Endothelial cell of umbilical vein (primary cell): ENCODE measurements at regions not wholly inside any gene's neighbourhood (a gene's known extent, or its start where the extent isn't known, plus 50 kb on each side); places are given as distances from the start of the nearest gene placed in this dataset.
"Not testable (repeated sequence)": the region's sequence is repeated elsewhere in the genome, so short reads cannot be mapped to it uniquely, and the experiment has no call there.

ENCODE experiments used
- BruUV-seq: library from RNA; stranded (reverse); fragments of 400-500 nt; replicated peaks from 2 replicates; lab custom pipeline; 2021; lab: Mats Ljungman, UMichigan
- CTCF ChIA-PET: fragments of 300-600, 350-600 bp; sonication (Branson Sonifier 250); formaldehyde crosslinking; loops from one replicate; lab custom pipeline; 2021; ENCODE audit warnings: antibody characterized with exemption, inconsistent platforms; lab: Charles Lee
- POLR2A ChIA-PET: fragments of 300-600, 350-600 bp; sonication (Branson Sonifier 250); formaldehyde crosslinking; loops from one replicate; lab custom pipeline; 2021; ENCODE audit warnings: antibody characterized with exemption, inconsistent platforms; lab: Charles Lee
- DNase-seq: peaks from one replicate; pipeline ENCODE4 v3.0.0-alpha.2; 2011; ENCODE audit warnings: low read depth, low spot score
- FAIRE-seq: peaks from 2 replicates; lab custom pipeline; 2011; peaks lifted over from hg19 to GRCh38; lab: Jason Lieb, UNC
- H2AFZ ChIP-seq: 2 replicates; pipeline ENCODE4 v1.6.0; 2012; ENCODE audit warnings: low read depth, low read length, control low read depth, inconsistent platforms
- H3K27ac ChIP-seq: 2 replicates; pipeline ENCODE4 v1.5.1; 2011; ENCODE audit warnings: low read depth, mild to moderate bottlenecking, control low read depth, low read length, moderate library complexity; ENCODE audit not compliant: insufficient read depth
- H3K27me3 ChIP-seq, 2 experiments: 2 replicates each; pipeline versions ENCODE4 v1.6.0 to v1.6.1; 2011; ENCODE audit warnings: low read length in 2 of 2, mixed read lengths in 1 of 2; ENCODE audit not compliant: control insufficient read depth in 2 of 2, insufficient read depth in 2 of 2
- H3K36me3 ChIP-seq, 2 experiments: 2 replicates in 1 of 2; 3 replicates in 1 of 2; pipeline ENCODE4 v1.5.1; 2011; ENCODE audit warnings: low read length in 2 of 2, mild to moderate bottlenecking in 1 of 2, moderate library complexity in 1 of 2; ENCODE audit not compliant: control insufficient read depth in 2 of 2, insufficient read depth in 2 of 2; ENCODE audit errors: extremely low read depth in 1 of 2
- H3K4me1 ChIP-seq: 3 replicates; pipeline ENCODE4 v1.5.1; 2011; ENCODE audit warnings: mild to moderate bottlenecking, low read length; ENCODE audit not compliant: control insufficient read depth, insufficient read depth; ENCODE audit errors: extremely low read depth
- H3K4me2 ChIP-seq: 2 replicates; pipeline ENCODE4 v1.6.1; 2011; ENCODE audit warnings: low read length, control low read depth, mixed read lengths; ENCODE audit not compliant: insufficient read depth
- H3K4me3 ChIP-seq, 3 experiments: fragments of 200-600 bp in 1 of 3; sonication (generic), shearing (Covaris generic) in 1 of 3; replicated peaks in 1 of 3; 2 replicates each; pipeline ENCODE4 v1.5.1; 2011 to 2016; ENCODE audit warnings: control low read depth in 3 of 3, low read length in 3 of 3, mild to moderate bottlenecking in 2 of 3, inconsistent platforms in 1 of 3, low read depth in 1 of 3, moderate library complexity in 1 of 3; ENCODE audit not compliant: insufficient read depth in 1 of 3
- H3K79me2 ChIP-seq: 2 replicates; pipeline ENCODE4 v1.6.0; 2012; ENCODE audit warnings: low read length, inconsistent platforms; ENCODE audit not compliant: control insufficient read depth, insufficient read depth
- H3K9ac ChIP-seq: replicated peaks from 2 replicates; pipeline ENCODE3; 2011; ENCODE audit warnings: low read length, control low read depth; ENCODE audit not compliant: insufficient read depth; ENCODE audit errors: extremely low read depth
- H3K9me1 ChIP-seq: replicated peaks from 3 replicates; pipeline ENCODE4 v1.6.0; 2011; ENCODE audit warnings: mild to moderate bottlenecking, low read length; ENCODE audit not compliant: control insufficient read depth, insufficient read depth; ENCODE audit errors: extremely low read depth
- H3K9me3 ChIP-seq: replicated peaks from 2 replicates; pipeline ENCODE4 v1.5.1; 2012; ENCODE audit warnings: low read length, inconsistent platforms; ENCODE audit not compliant: control insufficient read depth, insufficient read depth
- H4K20me1 ChIP-seq: replicated peaks from 2 replicates; pipeline ENCODE3; 2011; ENCODE audit warnings: mild to moderate bottlenecking, low read length; ENCODE audit not compliant: control insufficient read depth, insufficient read depth; ENCODE audit errors: extremely low read depth
- EZH2 ChIP-seq: IDR thresholded peaks from 2 replicates; pipeline ENCODE4 v1.6.1; 2012; ENCODE audit warnings: borderline replicate concordance, low read depth, mild to moderate bottlenecking, moderate library complexity, low read length, inconsistent platforms; ENCODE audit not compliant: severe bottlenecking
- FOS ChIP-seq: IDR thresholded peaks from 2 replicates; pipeline ENCODE4 v1.6.1; 2011; ENCODE audit warnings: mild to moderate bottlenecking, low read length, moderate library complexity, borderline replicate concordance; ENCODE audit not compliant: insufficient read depth
- GATA2 ChIP-seq: IDR thresholded peaks from 2 replicates; pipeline ENCODE4 v1.7.0; 2011; ENCODE audit warnings: low read depth, mild to moderate bottlenecking, moderate library complexity, mixed read lengths, low read length; ENCODE audit not compliant: insufficient read length, insufficient read depth
- JUN ChIP-seq: IDR thresholded peaks from 2 replicates; pipeline ENCODE4 v1.6.1; 2011; ENCODE audit warnings: borderline replicate concordance, low read depth; ENCODE audit not compliant: insufficient read length, insufficient read depth
- MYC ChIP-seq: IDR thresholded peaks from one replicate; pipeline ENCODE4 v1.6.1; 2011; ENCODE audit warnings: mild to moderate bottlenecking, low read depth, low read length
- POLR2A ChIP-seq: IDR thresholded peaks from 2 replicates; pipeline ENCODE4 v1.6.1; 2012; ENCODE audit warnings: low read depth, mild to moderate bottlenecking, control low read depth, low read length
- POLR2AphosphoS5 ChIP-seq: IDR thresholded peaks from 2 replicates; pipeline ENCODE4 v1.6.1; 2012; ENCODE audit warnings: low read depth, mild to moderate bottlenecking, control low read depth, low read length, moderate library complexity; ENCODE audit not compliant: insufficient read depth
- dilution Hi-C: fragments of 300-500 bp; cut with MboI; formaldehyde crosslinking; loops from one replicate; pipeline ENCODE4 v1.15.0; 2019; ENCODE audit warnings: low sequenced_read_pairs; ENCODE audit not compliant: extremely low pct_ligation_motif_present
- intact Hi-C: fragments of 100-400 bp; cut with micrococcal nuclease; formaldehyde crosslinking; loops from one replicate; pipeline ENCODE4 v1.10.0; 2022
- TF ChIP-seq, protein P1 (sequence below), 2 donors: IDR thresholded peaks; 1 replicate in 1 of 2; 2 replicates in 1 of 2; pipeline ENCODE4 v1.5.1; 2011; ENCODE audit warnings: low read length in 2 of 2, mild to moderate bottlenecking in 2 of 2, moderate library complexity in 2 of 2, control low read depth in 1 of 2, inconsistent platforms in 1 of 2, low read depth in 1 of 2; ENCODE audit not compliant: insufficient read depth in 1 of 2; ENCODE audit errors: extremely low read depth in 1 of 2
- TF ChIP-seq, protein P2 (sequence below): IDR thresholded peaks from 2 replicates; pipeline ENCODE4 v1.6.1; 2011; ENCODE audit not compliant: insufficient read depth, insufficient read length

DNA sequence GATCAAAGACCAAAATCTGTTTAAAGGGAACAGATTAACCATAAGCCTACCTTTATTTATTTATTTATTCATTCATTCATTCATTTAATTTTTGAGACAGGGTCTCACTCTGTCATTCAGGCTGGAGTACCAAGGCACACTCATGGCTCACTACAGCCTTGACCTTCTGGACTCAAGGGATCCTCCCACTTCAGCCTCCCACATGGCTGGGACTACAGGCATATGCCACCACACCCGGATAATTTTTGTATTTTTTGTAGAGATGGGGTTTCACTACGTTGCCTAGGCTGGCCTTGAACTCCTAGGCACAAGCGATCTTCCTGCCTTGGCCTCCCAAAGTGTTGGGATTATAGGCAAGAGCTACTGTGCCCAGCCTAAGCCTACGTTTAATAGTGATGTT is 338.3 kb downstream of the SRGAP2C start:
- H3K4me1 ChIP-seq, H3K36me3 ChIP-seq, FAIRE-seq, H3K79me2 ChIP-seq, BruUV-seq, DNase-seq, intact Hi-C loops, H3K27ac ChIP-seq, H3K9me1 ChIP-seq, H3K4me3 ChIP-seq, H3K9me3 ChIP-seq, H2AFZ ChIP-seq, CTCF ChIA-PET, H3K4me2 ChIP-seq, H4K20me1 ChIP-seq, dilution Hi-C loops, POLR2A ChIA-PET, H3K9ac ChIP-seq: not testable (repeated sequence)
- H3K27me3 ChIP-seq: peaks cover 7 to 11% of the 10 kb centered on the region in 2 experiments

DNA sequence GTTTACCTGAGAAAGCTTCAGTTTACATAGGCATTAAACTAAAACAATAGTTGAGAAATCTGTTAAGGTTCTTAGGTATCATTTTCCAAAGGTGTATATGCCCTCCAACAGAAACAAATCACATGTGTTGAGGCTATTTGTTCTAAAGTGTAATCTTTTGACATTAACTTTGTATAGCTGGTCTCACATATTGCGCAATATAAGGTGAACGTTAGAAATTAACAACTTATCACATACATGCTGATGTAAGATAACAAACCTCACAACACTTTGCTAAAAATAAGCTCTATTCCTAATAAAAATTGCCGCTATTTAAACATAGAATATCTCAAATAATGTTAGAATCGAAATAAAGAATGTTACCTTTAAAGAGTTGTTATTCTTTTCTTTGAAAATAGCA is 340.6 kb downstream of the SRGAP2C start:
- no peak overlapping the region for H3K4me2 ChIP-seq
- TF ChIP-seq GATA2: no peak
- no peak for TF ChIP-seq POLR2A
- no peak for TF ChIP-seq FOS
- no peak for TF ChIP-seq EZH2
- TF ChIP-seq POLR2AphosphoS5: no peak
- TF ChIP-seq MYC: no peak
- no peak for TF ChIP-seq JUN
- TF ChIP-seq, protein P1, sequence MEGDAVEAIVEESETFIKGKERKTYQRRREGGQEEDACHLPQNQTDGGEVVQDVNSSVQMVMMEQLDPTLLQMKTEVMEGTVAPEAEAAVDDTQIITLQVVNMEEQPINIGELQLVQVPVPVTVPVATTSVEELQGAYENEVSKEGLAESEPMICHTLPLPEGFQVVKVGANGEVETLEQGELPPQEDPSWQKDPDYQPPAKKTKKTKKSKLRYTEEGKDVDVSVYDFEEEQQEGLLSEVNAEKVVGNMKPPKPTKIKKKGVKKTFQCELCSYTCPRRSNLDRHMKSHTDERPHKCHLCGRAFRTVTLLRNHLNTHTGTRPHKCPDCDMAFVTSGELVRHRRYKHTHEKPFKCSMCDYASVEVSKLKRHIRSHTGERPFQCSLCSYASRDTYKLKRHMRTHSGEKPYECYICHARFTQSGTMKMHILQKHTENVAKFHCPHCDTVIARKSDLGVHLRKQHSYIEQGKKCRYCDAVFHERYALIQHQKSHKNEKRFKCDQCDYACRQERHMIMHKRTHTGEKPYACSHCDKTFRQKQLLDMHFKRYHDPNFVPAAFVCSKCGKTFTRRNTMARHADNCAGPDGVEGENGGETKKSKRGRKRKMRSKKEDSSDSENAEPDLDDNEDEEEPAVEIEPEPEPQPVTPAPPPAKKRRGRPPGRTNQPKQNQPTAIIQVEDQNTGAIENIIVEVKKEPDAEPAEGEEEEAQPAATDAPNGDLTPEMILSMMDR (IDR thresholded peaks at IDR 0.05; ENCODE audit: extremely low read depth in 1 of 2, insufficient read depth in 1 of 2, low read depth in 1 of 2, low read length in 2 of 2): no peak
- TF ChIP-seq, protein P2, sequence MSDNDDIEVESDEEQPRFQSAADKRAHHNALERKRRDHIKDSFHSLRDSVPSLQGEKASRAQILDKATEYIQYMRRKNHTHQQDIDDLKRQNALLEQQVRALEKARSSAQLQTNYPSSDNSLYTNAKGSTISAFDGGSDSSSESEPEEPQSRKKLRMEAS: no peak
- H3K27ac ChIP-seq: no peak overlapping the region
- DNase-seq (no peak), FAIRE-seq (no peak)
- H3K27me3 ChIP-seq: no peaks in the 10 kb centered on the region
- no peaks in the 10 kb centered on the region for H3K79me2 ChIP-seq
- dilution Hi-C loops (no loop called here), intact Hi-C loops (no loop called here)
- no peaks in the 10 kb centered on the region for H3K9me3 ChIP-seq
- no peaks in the 10 kb centered on the region for H3K36me3 ChIP-seq
- H3K4me1 ChIP-seq: no peaks in the 10 kb centered on the region
- no peak overlapping the region for H2AFZ ChIP-seq
- ChIA-PET POLR2A (no interaction called here), CTCF (no interaction called here)
- H3K4me3 ChIP-seq: no peak overlapping the region
- H3K9ac ChIP-seq: no peak overlapping the region
- H3K9me1 ChIP-seq: no peaks in the 10 kb centered on the region
- no peaks in the 10 kb centered on the region for H4K20me1 ChIP-seq
- no TSS peak for BruUV-seq

DNA sequence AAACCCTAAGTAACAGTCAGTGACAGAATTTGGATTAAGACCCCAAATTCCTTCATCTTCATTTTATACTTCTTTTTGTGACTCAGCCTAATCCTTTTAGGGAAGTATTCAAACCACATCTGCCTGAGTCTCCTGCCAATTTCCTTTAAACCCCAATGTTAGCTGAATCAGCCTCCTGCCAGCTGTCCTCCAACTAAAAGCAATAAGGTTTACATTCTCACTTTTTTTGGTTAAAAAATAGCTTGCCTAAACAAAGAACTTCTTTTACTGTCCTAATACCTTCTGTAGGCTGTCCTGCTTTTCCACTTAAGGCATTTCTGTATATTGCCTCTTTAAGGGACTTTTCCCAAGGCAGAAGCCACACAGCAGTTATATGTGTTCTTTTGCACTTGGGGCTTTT is 344.2 kb downstream of the SRGAP2C start:
- dilution Hi-C loops, H3K36me3 ChIP-seq, H3K79me2 ChIP-seq, H3K4me2 ChIP-seq, POLR2A ChIA-PET, intact Hi-C loops, H3K27me3 ChIP-seq, H3K27ac ChIP-seq, DNase-seq, FAIRE-seq, H2AFZ ChIP-seq, H3K9ac ChIP-seq, H4K20me1 ChIP-seq, CTCF ChIA-PET, BruUV-seq, H3K4me3 ChIP-seq, H3K9me3 ChIP-seq, H3K4me1 ChIP-seq, H3K9me1 ChIP-seq: not testable (repeated sequence)
